Spleen (tissue), 11 donors: ENCODE measurements at regions not wholly inside any gene's neighbourhood (a gene's known extent, or its start where the extent isn't known, plus 50 kb on each side); places are given as distances from the start of the nearest gene placed in this dataset.

Source experiments
- DNase-seq: peaks from one replicate; pipeline ENCODE4 v3.0.0-alpha.2; 2020
- H3K27ac ChIP-seq, 8 donors: fragments of 200-600 bp; sonication (generic) in 7 of 8; 1 replicate in 4 of 8; 2 replicates in 4 of 8; pipeline versions ENCODE4 v1.5.0 to v1.8.0; 2016 to 2021; ENCODE audit warnings: inconsistent platforms in 4 of 8, mild to moderate bottlenecking in 4 of 8, moderate library complexity in 1 of 8
- H3K27me3 ChIP-seq, 7 donors: fragments of 200-600 bp; sonication (generic) in 6 of 7; replicated peaks in 1 of 7; 1 replicate in 4 of 7; 2 replicates in 3 of 7; pipeline versions ENCODE4 v1.5.0 to v1.8.0; 2016 to 2021; ENCODE audit warnings: inconsistent platforms in 3 of 7, mild to moderate bottlenecking in 1 of 7
- H3K36me3 ChIP-seq, 6 donors: fragments of 200-600 bp; sonication (generic) in 5 of 6; 1 replicate in 4 of 6; 2 replicates in 2 of 6; pipeline versions ENCODE4 v1.5.0 to v1.8.0; 2016 to 2021; ENCODE audit warnings: inconsistent platforms in 2 of 6
- H3K4me1 ChIP-seq, 6 donors: fragments of 200-600 bp; sonication (generic) in 5 of 6; 1 replicate in 3 of 6; 2 replicates in 3 of 6; pipeline versions ENCODE4 v1.5.0 to v1.8.0; 2016 to 2021; ENCODE audit warnings: inconsistent platforms in 3 of 6
- H3K4me3 ChIP-seq, 8 donors: fragments of 200-600 bp; sonication (generic) in 7 of 8; 1 replicate in 4 of 8; 2 replicates in 4 of 8; pipeline versions ENCODE4 v1.5.0 to v1.8.0; 2016 to 2021; ENCODE audit warnings: inconsistent platforms in 4 of 8, mild to moderate bottlenecking in 4 of 8, moderate library complexity in 2 of 8
- H3K9me3 ChIP-seq, 8 donors: fragments of 200-600 bp; sonication (generic) in 7 of 8; 1 replicate in 4 of 8; 2 replicates in 4 of 8; pipeline versions ENCODE4 v1.5.0 to v1.8.0; 2016 to 2021; ENCODE audit warnings: inconsistent platforms in 4 of 8
- POLR2A ChIP-seq, 3 donors: fragments of 450-650 bp; IDR thresholded peaks; one replicate each; pipeline ENCODE4 v1.5.1; 2017; ENCODE audit warnings: antibody characterized with exemption in 3 of 3, mild to moderate bottlenecking in 1 of 3
- POLR2AphosphoS5 ChIP-seq, 3 donors: sonication (generic); formaldehyde crosslinking; IDR thresholded peaks; one replicate each; pipeline ENCODE4 v1.5.1; 2017; ENCODE audit warnings: antibody characterized with exemption in 3 of 3
- WGBS, 5 donors: extraction: QIAGEN DNeasy Blood & Tissue Kit in 3 of 5; methylation state at CpG; one replicate each; pipeline versions ENCODE4 v1.1.5 to v1.1.7; 2013 to 2018; 5-methylcytosine and 5-hydroxymethylcytosine counted together
- intact Hi-C: fragments of 100-400 bp; cut with DNase I; formaldehyde crosslinking; loops from one replicate; pipeline ENCODE4 v1.15.0; 2023; ENCODE audit warnings: low total_unique reads
- TF ChIP-seq, protein P1 (sequence below), 11 experiments: fragments of 200-600 bp in 7 of 11; fragments of 450-650 bp in 4 of 11; sonication (generic) in 4 of 11; IDR thresholded peaks in 8 of 11; conservative IDR thresholded peaks in 3 of 11; 1 replicate in 7 of 11; 2 replicates in 4 of 11; pipeline versions ENCODE4 v1.4.0 to v1.8.0; 2016 to 2021; ENCODE audit warnings: antibody characterized with exemption in 11 of 11, inconsistent platforms in 4 of 11, mild to moderate bottlenecking in 1 of 11
- donor health status: healthy with polysubstance abuse.
- donor health status: DM: no; HTN: no; CAD: no; lungs with moderate emphysema.
- donor health status: DM: no; HTN: no; CAD: no.
- donor health status: Bipolar disorder and iron deficiency.
- donor health status: healthy.
- donor health status: DM: no; HTN: no; CAD: no.
- donor health status: DM: yes; HTN: yes; CAD: no.

GRCh38 chr18:73697353-73697752 lies 450.3 kb downstream of the FBXO15 start:
- H3K9me3 ChIP-seq = no peaks in the 10 kb centered on the region
- no peak overlapping the region for H3K27ac ChIP-seq
- H3K36me3 ChIP-seq = no peaks in the 10 kb centered on the region
- H3K4me3 ChIP-seq = no peak overlapping the region
- WGBS, 5 donors = 74 to 91% (median 82%) methylated on average over 4 of the region's 4 CpGs
- H3K27me3 ChIP-seq = no peaks in the 10 kb centered on the region
- no peak for DNase-seq
- H3K4me1 ChIP-seq = no peaks in the 10 kb centered on the region
- no peak for TF ChIP-seq POLR2A (IDR thresholded peaks at IDR 0.05)
- no peak for TF ChIP-seq POLR2AphosphoS5 (IDR thresholded peaks at IDR 0.05)
- TF ChIP-seq, protein P1, sequence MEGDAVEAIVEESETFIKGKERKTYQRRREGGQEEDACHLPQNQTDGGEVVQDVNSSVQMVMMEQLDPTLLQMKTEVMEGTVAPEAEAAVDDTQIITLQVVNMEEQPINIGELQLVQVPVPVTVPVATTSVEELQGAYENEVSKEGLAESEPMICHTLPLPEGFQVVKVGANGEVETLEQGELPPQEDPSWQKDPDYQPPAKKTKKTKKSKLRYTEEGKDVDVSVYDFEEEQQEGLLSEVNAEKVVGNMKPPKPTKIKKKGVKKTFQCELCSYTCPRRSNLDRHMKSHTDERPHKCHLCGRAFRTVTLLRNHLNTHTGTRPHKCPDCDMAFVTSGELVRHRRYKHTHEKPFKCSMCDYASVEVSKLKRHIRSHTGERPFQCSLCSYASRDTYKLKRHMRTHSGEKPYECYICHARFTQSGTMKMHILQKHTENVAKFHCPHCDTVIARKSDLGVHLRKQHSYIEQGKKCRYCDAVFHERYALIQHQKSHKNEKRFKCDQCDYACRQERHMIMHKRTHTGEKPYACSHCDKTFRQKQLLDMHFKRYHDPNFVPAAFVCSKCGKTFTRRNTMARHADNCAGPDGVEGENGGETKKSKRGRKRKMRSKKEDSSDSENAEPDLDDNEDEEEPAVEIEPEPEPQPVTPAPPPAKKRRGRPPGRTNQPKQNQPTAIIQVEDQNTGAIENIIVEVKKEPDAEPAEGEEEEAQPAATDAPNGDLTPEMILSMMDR (IDR thresholded peaks at IDR 0.05 in 8 of 11, conservative IDR thresholded peaks at IDR 0.05 in 3 of 11) = no peak
- intact Hi-C loops = no loop called here

DNA sequence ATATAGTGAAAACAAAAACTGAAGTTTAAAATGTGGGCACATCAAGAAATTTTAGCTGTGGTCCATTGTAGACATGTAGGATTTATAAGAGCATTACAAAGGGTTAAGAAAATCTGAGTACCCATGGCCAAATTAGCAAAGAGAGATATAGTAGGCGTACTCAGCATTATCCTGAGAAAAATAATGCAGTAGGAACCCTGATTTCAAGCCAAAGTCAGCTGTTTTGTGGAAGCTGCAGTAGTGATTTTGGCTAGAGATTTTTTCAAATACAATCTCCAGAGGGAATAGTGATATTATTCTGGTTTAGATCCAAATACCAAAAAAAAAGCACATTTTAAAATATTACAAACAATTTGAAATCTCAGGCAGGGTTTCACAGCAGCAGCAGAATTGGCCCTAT lies 450.9 kb downstream of the FBXO15 start:
- TF ChIP-seq POLR2AphosphoS5 (IDR thresholded peaks at IDR 0.05) (no peak), POLR2A (IDR thresholded peaks at IDR 0.05) (no peak)
- TF ChIP-seq, protein P1 (IDR thresholded peaks at IDR 0.05 in 8 of 11, conservative IDR thresholded peaks at IDR 0.05 in 3 of 11) = no peak
- Histone ChIP-seq H3K4me1 (no peaks in the 10 kb centered on the region), H3K4me3 (no peak overlapping the region), H3K36me3 (no peaks in the 10 kb centered on the region), H3K27me3 (no peaks in the 10 kb centered on the region), H3K27ac (no peak overlapping the region), H3K9me3 (no peaks in the 10 kb centered on the region)
- DNase-seq = no peak
- intact Hi-C loops = no loop called here
- WGBS, 5 donors = 69 to 98% (median 76%) methylated on average over 1 of the region's 1 CpG

GRCh38 chr18:73696171-73696570 lies 451.5 kb downstream of the FBXO15 start:
- Histone ChIP-seq H3K9me3 (no peaks in the 10 kb centered on the region), H3K4me1 (no peaks in the 10 kb centered on the region), H3K27ac (no peak overlapping the region), H3K27me3 (no peaks in the 10 kb centered on the region), H3K36me3 (no peaks in the 10 kb centered on the region), H3K4me3 (no peak overlapping the region)
- TF ChIP-seq POLR2AphosphoS5 (IDR thresholded peaks at IDR 0.05) (no peak), POLR2A (IDR thresholded peaks at IDR 0.05) (no peak)
- TF ChIP-seq, protein P1 (IDR thresholded peaks at IDR 0.05 in 8 of 11, conservative IDR thresholded peaks at IDR 0.05 in 3 of 11) = no peak
- DNase-seq = no peak
- intact Hi-C loops = no loop called here
- WGBS, 5 donors = 78 to 87% (median 79%) methylated on average over 3 of the region's 3 CpGs

DNA sequence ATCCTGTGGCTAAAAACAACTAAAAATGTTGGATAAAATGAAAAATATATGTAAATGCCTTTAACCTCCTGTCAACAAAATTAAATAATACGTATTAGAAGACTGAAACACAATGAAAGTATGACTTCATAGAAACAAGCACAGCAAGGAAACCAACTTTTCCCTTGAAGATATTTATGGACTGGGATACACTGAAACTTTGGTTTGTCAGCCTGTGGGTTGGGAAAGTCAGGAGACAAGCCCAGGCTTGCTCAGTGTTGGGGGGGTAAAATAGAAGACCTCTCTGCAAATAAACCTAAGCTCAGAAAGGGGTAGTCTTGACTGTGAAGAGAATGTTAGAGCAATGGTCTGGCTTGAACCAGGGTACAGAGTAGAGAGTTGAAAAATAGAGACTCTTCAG lies 454.5 kb downstream of the FBXO15 start:
- DNase-seq = no peak
- 31 to 94% (median 80%) methylated on average over 1 of the region's 1 CpG for WGBS, 5 donors
- Histone ChIP-seq H3K27ac (no peak overlapping the region), H3K9me3 (no peaks in the 10 kb centered on the region), H3K4me3 (no peak overlapping the region), H3K4me1 (peaks cover 0 to 11% (median 2%) of the 10 kb centered on the region in 6 donors), H3K36me3 (no peaks in the 10 kb centered on the region), H3K27me3 (no peaks in the 10 kb centered on the region)
- intact Hi-C loops = no loop called here
- TF ChIP-seq, protein P1 (IDR thresholded peaks at IDR 0.05 in 8 of 11, conservative IDR thresholded peaks at IDR 0.05 in 3 of 11) = no peak
- TF ChIP-seq POLR2AphosphoS5 (IDR thresholded peaks at IDR 0.05) (no peak), POLR2A (IDR thresholded peaks at IDR 0.05) (no peak)
